KOPT-K1 (cell line): ENCODE measurements at regions not wholly inside any gene's neighbourhood (a gene's known extent, or its start where the extent isn't known, plus 50 kb on each side); places are given as distances from the start of the nearest gene placed in this dataset.

Source experiments
- H3K27ac ChIP-seq: fragments of 200-600 bp; sonication (generic); 2 replicates; pipeline ENCODE4 v1.5.1; 2016; ENCODE audit warnings: antibody characterized with exemption, mild to moderate bottlenecking, low read depth, low read length; ENCODE audit not compliant: poor library complexity, severe bottlenecking
- H3K36me3 ChIP-seq: fragments of 200-600 bp; sonication (generic); 2 replicates; pipeline ENCODE4 v1.5.1; 2017; ENCODE audit warnings: antibody characterized with exemption, mild to moderate bottlenecking, low read length, moderate library complexity; ENCODE audit not compliant: insufficient read depth
- H3K9me3 ChIP-seq: fragments of 200-600 bp; sonication (generic); 2 replicates; pipeline ENCODE4 v1.5.1; 2017; ENCODE audit warnings: antibody characterized with exemption, low read length, mild to moderate bottlenecking; ENCODE audit not compliant: insufficient read depth, poor library complexity, severe bottlenecking

DNA sequence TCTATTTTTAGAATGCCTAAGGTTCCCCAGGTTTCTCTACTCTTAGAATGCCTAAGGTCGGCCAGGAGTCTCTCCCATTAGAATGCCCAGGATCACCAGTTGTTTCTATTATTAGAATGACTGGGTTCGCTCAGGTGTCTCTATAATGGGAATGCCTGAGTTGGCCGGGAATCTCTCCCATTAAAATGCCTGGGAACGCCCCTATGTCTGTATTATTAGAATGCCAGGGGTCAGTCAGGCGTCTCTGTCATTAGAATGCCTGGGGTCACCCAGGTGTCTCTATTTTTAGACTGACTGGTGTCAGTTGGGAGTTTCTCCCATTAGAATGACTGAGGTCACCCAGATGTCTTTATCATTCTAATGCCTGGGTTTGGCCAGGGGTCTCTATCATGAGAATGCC is 2252.5 kb downstream of the TP53TG3F start:
- peaks cover 75% of the 10 kb centered on the region for H3K9me3 ChIP-seq
- H3K27ac ChIP-seq, result no peak overlapping the region
- H3K36me3 ChIP-seq, result no peaks in the 10 kb centered on the region

DNA sequence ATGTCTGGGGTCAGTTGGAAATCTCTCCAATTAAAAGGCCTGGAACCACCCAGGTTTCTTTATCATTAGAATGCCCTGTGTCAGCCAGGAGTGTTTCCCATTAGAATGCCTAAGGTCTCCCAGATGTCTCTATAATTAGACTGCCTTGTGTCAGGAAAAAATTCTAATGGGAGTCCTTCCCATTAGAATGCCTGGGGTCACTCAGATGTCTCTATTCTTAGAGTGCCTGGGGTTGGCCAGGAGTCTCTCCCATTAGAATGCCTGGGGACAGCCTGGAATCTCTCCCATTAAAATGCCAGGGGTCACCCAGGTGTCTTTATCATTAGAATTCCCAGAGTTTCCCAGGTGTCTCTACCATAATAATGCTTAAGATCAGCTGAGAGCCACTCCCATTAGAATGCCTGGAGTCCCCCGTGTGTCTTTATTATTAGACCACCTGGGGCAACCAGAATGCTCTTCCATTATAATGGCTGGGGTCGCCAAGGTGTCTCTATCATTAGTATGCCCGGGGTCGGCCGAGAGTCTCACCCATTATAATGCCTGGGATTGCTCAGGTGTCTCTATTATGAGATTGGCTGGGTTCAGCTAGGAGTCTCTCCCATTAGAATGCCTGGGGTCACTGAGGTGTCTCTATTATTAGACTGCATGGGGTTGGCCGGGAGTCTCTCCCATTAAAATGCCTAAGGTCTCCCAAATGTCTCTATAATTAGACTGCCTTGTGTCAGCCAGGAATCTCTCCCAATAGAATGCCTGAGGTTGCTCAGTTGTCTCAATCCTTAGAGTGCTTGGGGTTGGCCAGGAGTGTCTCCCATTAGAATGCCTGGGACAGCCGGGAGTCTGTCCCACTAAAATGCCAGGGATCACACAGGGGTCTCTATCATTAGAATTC is 2254.6 kb downstream of the TP53TG3F start:
- no peaks in the 10 kb centered on the region for H3K36me3 ChIP-seq

DNA sequence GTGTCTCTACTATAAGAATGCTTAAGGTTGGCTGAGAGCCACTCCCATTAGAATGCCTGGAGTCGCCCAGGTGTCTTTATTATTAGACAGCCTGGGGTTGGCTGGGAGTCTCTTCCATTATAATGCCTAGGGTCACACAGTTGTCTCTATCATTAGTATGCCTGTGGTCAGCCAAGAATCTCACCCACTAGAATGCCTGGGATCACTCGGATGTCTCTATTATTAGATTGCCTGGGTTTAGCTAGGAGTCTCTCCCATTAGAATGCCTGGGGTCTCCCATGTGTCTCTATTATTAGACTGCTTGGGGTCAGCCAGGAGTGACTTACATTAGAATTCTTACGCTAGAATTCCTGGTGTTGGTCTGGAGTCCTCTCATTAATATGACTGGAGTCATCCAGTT is 2255.3 kb downstream of the TP53TG3F start:
- Histone ChIP-seq H3K9me3 (peaks cover 55% of the 10 kb centered on the region), H3K36me3 (no peaks in the 10 kb centered on the region), H3K27ac (no peak overlapping the region)

More for the DNA sequence above, 2254.6 kb downstream of the TP53TG3F start:
- Histone ChIP-seq H3K27ac (no peak overlapping the region), H3K9me3 (peaks cover 61% of the 10 kb centered on the region)

DNA sequence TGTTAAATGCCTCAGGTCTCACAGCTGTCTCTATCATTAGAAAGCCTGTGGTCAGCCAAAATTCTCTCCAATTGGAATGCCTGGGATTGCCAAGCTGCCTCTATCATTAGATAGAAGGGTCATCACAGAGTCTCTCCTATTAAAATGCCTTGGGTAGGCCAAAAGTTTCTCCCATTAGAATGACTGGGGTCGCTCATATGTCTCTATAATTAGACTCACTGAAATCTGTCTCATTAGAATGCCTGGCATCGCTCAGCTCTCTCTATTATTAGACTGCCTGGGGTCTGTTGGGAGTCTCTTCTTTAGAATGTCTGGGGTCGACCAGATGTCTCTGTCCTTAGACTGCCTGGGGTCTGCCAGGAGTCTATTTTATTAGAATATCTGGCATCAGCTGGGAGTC is 2265.1 kb downstream of the TP53TG3F start:
- Histone ChIP-seq H3K27ac (no peak overlapping the region), H3K36me3 (no peaks in the 10 kb centered on the region), H3K9me3 (peaks cover 44% of the 10 kb centered on the region)

DNA sequence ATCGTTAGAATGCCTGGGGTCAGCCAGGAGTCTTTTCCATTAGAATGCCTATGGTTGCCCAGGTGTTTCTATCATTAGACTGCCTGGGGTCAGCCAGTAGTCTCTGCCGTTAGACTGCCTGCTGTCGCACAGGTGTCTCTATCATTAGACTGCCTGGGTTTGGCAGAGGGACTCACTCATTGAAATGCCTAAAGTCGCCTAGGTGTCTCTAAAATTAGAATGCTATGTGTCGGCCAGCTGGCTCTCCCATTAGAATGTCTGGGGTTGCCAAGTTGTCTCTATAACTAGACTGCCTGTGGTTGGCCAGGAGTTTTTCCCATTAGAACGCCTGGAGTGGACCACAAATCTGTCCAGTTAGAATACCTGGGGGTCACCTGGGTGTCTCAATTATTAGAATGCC is 2266.5 kb downstream of the TP53TG3F start:
- Histone ChIP-seq H3K36me3 (no peaks in the 10 kb centered on the region), H3K9me3 (peaks cover 44% of the 10 kb centered on the region), H3K27ac (no peak overlapping the region)

DNA sequence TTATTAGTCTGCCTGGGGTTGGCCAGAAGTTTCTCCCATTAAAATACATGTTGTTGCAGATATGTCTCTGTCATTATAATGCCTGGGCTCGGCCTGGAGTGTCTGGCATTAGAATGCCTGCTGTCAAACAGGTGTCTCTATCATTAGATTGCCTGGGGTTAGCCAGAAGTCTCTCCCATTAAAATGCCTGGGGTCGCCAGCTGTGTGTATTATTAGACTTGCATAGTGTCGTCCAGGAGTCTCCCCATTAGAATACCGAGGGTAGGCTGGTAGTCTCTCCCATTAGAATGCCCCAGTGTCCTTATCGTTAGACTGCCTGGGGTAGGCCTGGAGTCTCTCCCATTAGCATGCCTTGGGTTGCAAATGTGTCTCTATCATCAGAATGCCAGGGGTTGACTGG is 2270.8 kb downstream of the TP53TG3F start:
- no peak overlapping the region for H3K27ac ChIP-seq
- no peaks in the 10 kb centered on the region for H3K36me3 ChIP-seq
- H3K9me3 ChIP-seq, result peaks cover 23% of the 10 kb centered on the region

DNA sequence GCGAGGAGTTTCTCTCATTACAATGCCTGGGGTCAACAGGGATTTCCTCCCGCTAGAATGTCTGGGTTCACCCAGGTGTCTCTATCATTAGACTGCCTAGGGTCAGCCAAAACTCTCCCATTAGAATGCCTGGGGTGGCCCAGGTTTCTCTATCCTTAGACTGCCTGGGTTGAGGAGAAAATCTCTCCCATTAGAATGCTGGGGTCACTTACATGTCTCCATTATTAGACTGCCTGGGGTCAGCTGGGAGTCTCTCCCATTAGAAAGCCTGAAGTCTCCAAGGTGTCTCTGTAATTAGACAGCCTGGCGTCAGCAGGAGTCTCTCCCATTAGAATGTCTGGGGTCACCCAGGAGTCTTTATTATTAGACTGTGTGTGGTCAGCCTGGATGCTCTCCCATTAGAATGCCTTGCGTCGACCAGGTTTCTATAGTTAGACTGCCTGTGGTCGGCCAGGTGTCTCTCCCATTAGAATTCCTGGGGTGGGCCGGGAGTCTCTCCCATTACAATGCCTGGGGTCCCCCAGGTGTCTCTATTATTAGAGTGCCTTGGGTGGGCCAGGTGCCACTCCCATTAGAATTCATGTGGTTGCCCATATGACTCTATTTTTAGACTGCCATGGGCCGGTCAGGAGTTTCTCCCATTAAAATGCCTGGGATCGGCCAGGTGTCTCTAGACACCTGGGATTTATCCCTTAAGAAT is 2272.1 kb downstream of the TP53TG3F start:
- H3K9me3 ChIP-seq, result peaks cover 23% of the 10 kb centered on the region
- H3K27ac ChIP-seq, result no peak overlapping the region
- no peaks in the 10 kb centered on the region for H3K36me3 ChIP-seq

DNA sequence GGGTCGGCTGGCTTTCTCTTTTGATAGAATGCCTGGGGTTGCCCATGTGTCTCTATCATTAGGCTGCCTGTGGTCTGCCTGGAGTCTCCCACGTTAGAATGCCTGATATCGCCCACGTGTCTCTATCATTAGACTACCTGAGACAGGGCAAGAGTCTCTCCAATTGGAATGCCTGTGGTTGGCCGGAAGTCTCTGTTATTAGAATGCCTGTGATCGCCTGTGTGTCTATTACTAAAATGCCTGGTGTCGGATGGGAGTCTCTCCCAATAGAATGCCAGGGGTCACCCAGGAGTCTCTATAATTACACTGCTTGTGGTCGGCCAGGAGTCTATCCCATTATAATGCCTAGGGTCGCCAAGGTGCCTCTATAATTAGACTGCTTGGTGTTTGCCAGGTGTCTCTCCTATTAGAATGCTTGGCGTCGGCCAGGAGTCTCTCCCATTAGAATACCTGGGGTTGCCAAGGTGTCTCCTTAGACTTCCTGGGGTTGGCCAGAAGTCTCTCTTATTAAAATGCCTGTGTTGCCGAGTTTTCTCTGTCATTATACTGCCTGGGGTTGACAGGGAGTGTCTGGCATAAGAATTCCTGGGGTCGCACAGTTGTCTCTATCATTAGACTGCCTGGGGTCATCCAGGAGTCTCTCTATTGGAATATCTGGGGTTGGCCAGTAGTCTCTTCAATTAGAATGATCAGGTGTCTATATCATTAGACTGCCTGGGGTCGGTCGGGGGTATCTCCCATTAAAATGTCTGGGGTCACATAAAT is 2272.8 kb downstream of the TP53TG3F start:
- Histone ChIP-seq H3K27ac (no peak overlapping the region), H3K36me3 (no peaks in the 10 kb centered on the region), H3K9me3 (peaks cover 25% of the 10 kb centered on the region)

DNA sequence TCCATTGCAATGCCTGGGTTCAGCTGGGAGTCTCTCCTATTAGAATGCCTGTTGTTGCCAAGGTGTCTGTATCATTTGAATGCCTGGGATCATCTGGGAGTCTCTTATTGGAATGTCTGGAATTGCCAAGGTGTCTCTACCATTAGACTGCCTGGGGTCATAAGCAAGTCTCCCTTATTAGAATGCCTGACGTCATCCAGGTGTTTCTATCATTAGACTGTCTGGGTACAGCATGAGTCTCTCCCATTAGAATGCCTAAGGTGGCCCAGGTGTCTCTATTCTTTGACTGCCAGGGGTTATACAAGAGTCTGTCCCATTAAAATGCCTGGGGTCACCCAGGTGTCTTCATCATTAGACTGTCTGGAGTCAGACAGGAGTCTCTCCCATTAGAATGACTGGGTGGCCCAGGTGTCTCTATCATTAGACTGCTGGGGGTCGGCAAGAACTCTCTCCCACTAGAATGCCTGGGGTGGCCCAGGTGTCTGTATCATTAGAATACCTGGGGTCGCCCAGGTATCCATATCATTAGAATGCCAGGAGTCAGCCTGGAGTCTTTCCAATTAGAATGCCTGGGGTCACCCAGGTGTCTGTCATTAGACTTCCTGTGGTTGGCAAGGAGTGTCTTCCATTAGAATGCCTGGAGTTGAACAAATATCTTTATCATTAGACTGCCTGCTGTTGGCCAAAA is 2274.0 kb downstream of the TP53TG3F start:
- H3K9me3 ChIP-seq, result peaks cover 25% of the 10 kb centered on the region
- no peaks in the 10 kb centered on the region for H3K36me3 ChIP-seq
- no peak overlapping the region for H3K27ac ChIP-seq

DNA sequence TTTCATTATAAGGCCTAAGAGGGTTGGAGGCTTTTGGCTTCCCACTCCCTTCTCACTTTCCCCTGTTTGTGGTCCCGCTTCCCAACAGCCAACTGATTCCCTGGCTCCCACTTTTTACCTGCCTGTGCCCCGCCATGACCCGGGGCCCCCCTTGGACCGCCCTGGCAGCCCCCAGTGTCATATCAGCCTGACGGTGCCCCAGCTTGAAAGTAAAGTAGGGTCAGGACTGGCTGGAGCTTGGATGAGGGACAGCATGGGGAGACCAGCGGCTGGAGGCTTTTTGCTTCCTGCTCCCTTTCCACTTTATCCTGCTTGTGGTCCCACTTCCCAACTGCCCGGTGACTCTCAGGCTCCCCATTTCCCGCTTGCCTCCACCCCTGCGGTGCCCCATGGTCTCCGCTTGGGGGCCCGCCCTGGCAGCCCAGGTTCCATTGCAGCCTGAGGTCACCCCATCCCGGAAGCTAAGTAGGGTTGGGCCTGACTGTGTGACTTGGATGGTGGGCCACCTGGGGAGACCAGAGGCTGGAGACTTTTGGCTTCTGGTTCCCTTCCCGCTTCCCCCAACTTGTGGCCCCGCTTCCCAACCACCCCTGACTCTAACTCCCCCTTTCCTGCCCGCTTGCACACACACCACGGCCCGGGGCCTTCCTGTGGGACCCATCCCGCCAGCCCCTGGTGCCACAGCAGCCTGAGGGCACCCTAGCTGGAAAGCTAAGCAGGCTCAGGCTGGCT is 2274.7 kb downstream of the TP53TG3F start:
- Histone ChIP-seq H3K36me3 (no peaks in the 10 kb centered on the region), H3K9me3 (peaks cover 25% of the 10 kb centered on the region), H3K27ac (no peak overlapping the region)

DNA sequence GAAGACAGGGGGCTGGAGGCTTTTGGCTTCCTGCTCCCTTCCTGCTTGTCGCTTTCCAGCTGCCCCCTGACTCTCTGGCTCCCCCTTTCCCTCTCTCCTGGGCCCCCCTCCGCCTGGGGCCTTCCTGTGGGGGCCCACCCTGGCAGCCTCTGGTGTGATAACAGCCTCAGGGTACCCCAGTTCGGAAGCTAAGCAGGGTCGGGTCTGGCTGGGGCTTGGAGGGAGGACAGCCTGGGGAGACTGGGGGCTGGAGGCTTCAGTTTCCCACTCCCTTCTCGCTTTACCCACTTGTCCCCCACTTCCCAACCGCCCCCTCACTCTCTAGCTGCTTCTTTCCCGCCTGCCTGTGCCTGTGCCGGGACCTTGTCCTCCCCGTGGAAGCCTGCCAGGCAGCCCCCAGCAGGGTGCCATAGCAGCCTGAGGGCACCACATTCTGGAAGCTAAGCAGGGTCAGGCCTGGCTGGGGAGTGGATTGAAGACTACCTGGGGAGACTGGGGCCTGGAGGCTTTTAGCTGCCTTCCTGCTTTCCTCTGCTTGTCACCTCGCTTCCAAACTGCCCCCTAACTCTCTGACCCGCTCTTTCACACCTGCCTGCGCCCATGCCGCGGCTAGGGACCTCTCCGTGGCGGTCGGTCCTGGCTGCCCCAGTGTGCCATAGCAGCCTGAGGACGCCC is 2275.5 kb downstream of the TP53TG3F start:
- no peaks in the 10 kb centered on the region for H3K36me3 ChIP-seq
- no peak overlapping the region for H3K27ac ChIP-seq
- H3K9me3 ChIP-seq, result peaks cover 25% of the 10 kb centered on the region

DNA sequence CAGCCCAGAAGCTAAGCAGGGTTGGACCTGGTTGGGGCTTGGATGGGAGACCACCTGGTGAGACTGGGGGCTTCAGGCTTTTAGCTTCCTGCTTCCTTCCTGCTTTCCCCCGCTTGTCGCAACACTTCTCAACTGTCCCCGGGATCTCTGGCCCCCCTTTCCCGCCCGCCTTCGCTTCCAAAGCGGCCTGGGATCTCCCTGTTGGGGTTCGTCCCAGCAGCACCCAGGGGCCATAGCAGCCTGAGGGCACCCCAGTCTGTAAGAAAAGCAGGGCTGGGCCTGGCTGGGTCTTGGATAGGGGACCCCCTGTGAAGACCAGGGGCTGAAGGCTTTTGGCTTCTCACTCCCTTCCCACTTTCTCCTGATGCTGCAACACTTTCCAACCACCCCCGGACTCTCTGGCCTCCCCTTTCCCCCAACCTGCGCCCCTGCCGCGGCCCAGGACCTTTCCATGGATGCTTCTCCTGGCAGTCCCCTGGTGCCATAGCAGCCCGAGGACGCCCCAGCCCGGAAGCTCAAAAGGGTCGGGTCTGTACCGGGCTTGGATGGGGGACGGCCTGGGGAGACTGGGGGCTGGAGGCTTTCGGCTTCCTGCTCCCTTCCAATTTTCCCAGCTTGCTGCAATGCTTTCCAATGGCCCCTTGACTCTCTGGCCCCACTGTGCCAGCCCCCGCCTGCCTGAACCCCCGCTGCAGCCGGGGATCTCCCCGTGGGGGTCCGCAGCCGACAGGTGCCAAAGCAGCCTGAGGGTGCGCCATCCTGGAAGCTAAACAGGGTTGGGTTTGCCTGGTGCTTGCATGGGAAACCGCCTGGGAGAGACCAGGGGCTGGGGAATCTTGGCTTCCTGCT is 2276.2 kb downstream of the TP53TG3F start:
- no peak overlapping the region for H3K27ac ChIP-seq
- H3K36me3 ChIP-seq, result no peaks in the 10 kb centered on the region
- H3K9me3 ChIP-seq, result peaks cover 25% of the 10 kb centered on the region

DNA sequence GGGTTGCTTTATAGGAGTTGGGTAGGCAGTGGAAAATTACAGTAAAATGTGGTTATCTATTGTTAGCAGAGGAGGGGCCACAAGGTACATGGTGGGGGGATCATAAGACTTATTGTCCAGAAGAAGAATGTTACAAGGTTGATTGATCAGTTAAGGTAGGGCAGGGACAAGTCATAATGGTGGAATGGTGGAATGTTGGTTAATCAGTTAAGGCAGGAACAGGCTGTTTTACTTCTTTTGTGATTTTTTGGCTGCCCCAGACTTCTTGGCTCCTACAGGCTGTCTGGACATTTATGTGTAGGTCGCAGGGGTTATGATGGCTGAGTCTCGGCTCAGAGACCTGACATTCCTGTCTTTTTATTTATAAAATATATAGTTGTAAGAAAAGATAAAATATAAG is 2277.1 kb downstream of the TP53TG3F start:
- Histone ChIP-seq H3K27ac (no peak overlapping the region), H3K9me3 (peaks cover 25% of the 10 kb centered on the region), H3K36me3 (no peaks in the 10 kb centered on the region)
